GM23338 (cell line): ENCODE measurements at regions not wholly inside any gene's neighbourhood (a gene's known extent, or its start where the extent isn't known, plus 50 kb on each side); places are given as distances from the start of the nearest gene placed in this dataset.

Experiments used
- ATAC-seq: fragments of 200-7000 bp; cut with Tn5 transposase; 3 replicates; pipeline ENCODE4 v1.9.1; 2020
- DNase-seq: peaks from one replicate; pipeline ENCODE4 v3.0.0-alpha.2; 2015; ENCODE audit warnings: low spot score
- H2AFZ ChIP-seq: fragments of 200-600 bp; sonication (generic); 2 replicates; pipeline ENCODE4 v1.8.0; 2016; ENCODE audit warnings: antibody characterized with exemption, mild to moderate bottlenecking, moderate library complexity
- H3F3A ChIP-seq: fragments of 200-600 bp; sonication (generic); replicated peaks from 2 replicates; pipeline ENCODE4 v1.8.0; 2017; ENCODE audit warnings: antibody characterized with exemption, mixed run types, low read depth
- H3K27ac ChIP-seq: fragments of 200-600 bp; sonication (generic); 2 replicates; pipeline ENCODE4 v1.6.1; 2016; ENCODE audit warnings: low read depth
- H3K27me3 ChIP-seq: fragments of 200-600 bp; sonication (generic); 2 replicates; pipeline ENCODE4 v1.8.0; 2016; ENCODE audit warnings: mild to moderate bottlenecking, mixed run types, moderate library complexity; ENCODE audit not compliant: insufficient read depth
- H3K36me3 ChIP-seq: fragments of 200-600 bp; sonication (generic); 2 replicates; pipeline ENCODE4 v1.8.0; 2016; ENCODE audit warnings: mild to moderate bottlenecking; ENCODE audit not compliant: insufficient read depth
- H3K4me1 ChIP-seq: fragments of 200-600 bp; sonication (generic); 2 replicates; pipeline ENCODE4 v1.8.0; 2016; ENCODE audit warnings: mild to moderate bottlenecking, moderate library complexity; ENCODE audit not compliant: insufficient read depth
- H3K4me2 ChIP-seq: fragments of 200-600 bp; sonication (generic); 2 replicates; pipeline ENCODE4 v1.7.1; 2017; ENCODE audit warnings: mixed run types
- H3K4me3 ChIP-seq: fragments of 200-600 bp; sonication (generic); 2 replicates; pipeline ENCODE4 v1.6.1; 2016; ENCODE audit warnings: mixed run types
- H3K79me2 ChIP-seq: fragments of 200-600 bp; sonication (generic); replicated peaks from 2 replicates; pipeline ENCODE4 v1.8.0; 2017; ENCODE audit warnings: mild to moderate bottlenecking; ENCODE audit not compliant: insufficient read depth
- H3K9me2 ChIP-seq: fragments of 200-600 bp; sonication (generic); 2 replicates; pipeline ENCODE4 v1.8.0; 2017; ENCODE audit not compliant: insufficient read depth
- H4K20me1 ChIP-seq: fragments of 200-600 bp; sonication (generic); replicated peaks from 2 replicates; pipeline ENCODE4 v1.8.0; 2017; ENCODE audit warnings: mild to moderate bottlenecking; ENCODE audit not compliant: insufficient read depth
- H3K27ac Mint-ChIP-seq: 2 replicates; pipeline ENCODE4 v1.8.0; 2020; ENCODE audit warnings: inconsistent platforms, mild to moderate bottlenecking, moderate library complexity, mixed read lengths
- H3K27me3 Mint-ChIP-seq: 3 replicates; pipeline ENCODE4 v1.8.0; 2022; ENCODE audit warnings: low read depth, mild to moderate bottlenecking, moderate library complexity, mixed read lengths, inconsistent platforms; ENCODE audit not compliant: insufficient read depth, poor library complexity
- H3K36me3 Mint-ChIP-seq: 3 replicates; pipeline ENCODE4 v1.8.0; 2021; ENCODE audit warnings: low read depth, mild to moderate bottlenecking, inconsistent platforms, moderate library complexity, mixed read lengths
- H3K4me1 Mint-ChIP-seq: 3 replicates; pipeline ENCODE4 v1.8.0; 2020; ENCODE audit warnings: mild to moderate bottlenecking, inconsistent platforms, mixed read lengths
- H3K4me3 Mint-ChIP-seq: 3 replicates; pipeline ENCODE4 v1.8.0; 2021; ENCODE audit warnings: moderate library complexity, mild to moderate bottlenecking, inconsistent platforms, mixed read lengths
- H3K9me3 Mint-ChIP-seq: 3 replicates; pipeline ENCODE4 v1.8.0; 2020; ENCODE audit warnings: moderate library complexity, mild to moderate bottlenecking, inconsistent platforms, mixed read lengths
- CREB1 ChIP-seq: fragments of 250-450 bp; sonication (Bioruptor Pico); IDR thresholded peaks from 2 replicates; pipeline ENCODE4 v1.5.0; 2020; ENCODE audit warnings: low read depth, mild to moderate bottlenecking, moderate library complexity
- EZH2 ChIP-seq: fragments of 200-600 bp; sonication (generic); IDR thresholded peaks from one replicate; pipeline ENCODE4 v1.8.0; 2017; ENCODE audit warnings: antibody characterized with exemption, mild to moderate bottlenecking, low read depth; ENCODE audit not compliant: unreplicated experiment
- EZH2phosphoT487 ChIP-seq: fragments of 200-600 bp; sonication (generic); IDR thresholded peaks from one replicate; pipeline ENCODE4 v1.8.1; 2018; ENCODE audit warnings: antibody characterized with exemption; ENCODE audit not compliant: unreplicated experiment
- NANOG ChIP-seq: IDR thresholded peaks from 2 replicates; pipeline ENCODE4 v1.6.1; 2016; ENCODE audit warnings: antibody characterized with exemption, borderline replicate concordance
- POLR2AphosphoS5 ChIP-seq: IDR thresholded peaks from 2 replicates; pipeline ENCODE4 v1.6.1; 2016; ENCODE audit warnings: antibody characterized with exemption, low read depth
- STAT1 ChIP-seq: IDR thresholded peaks from one replicate; pipeline ENCODE4 v1.6.1; 2016; ENCODE audit warnings: antibody characterized with exemption; ENCODE audit not compliant: unreplicated experiment
- ZNF114 ChIP-seq: fragments of 250-450 bp; sonication (Bioruptor Pico); IDR thresholded peaks from 2 replicates; pipeline ENCODE4 v1.5.0; 2020; ENCODE audit warnings: mild to moderate bottlenecking, moderate library complexity
- TF ChIP-seq, protein P1 (sequence below): IDR thresholded peaks from 2 replicates; pipeline ENCODE4 v1.6.1; 2016; ENCODE audit warnings: antibody characterized with exemption
- TF ChIP-seq, protein P2 (sequence below): fragments of 250-450 bp; sonication (Bioruptor Pico); IDR thresholded peaks from 2 replicates; pipeline ENCODE4 v1.5.0; 2020; ENCODE audit warnings: mild to moderate bottlenecking, moderate library complexity
- TF ChIP-seq, protein P3 (sequence below): IDR thresholded peaks from one replicate; pipeline ENCODE4 v1.6.1; 2018; ENCODE audit warnings: antibody characterized with exemption; ENCODE audit not compliant: unreplicated experiment

DNA sequence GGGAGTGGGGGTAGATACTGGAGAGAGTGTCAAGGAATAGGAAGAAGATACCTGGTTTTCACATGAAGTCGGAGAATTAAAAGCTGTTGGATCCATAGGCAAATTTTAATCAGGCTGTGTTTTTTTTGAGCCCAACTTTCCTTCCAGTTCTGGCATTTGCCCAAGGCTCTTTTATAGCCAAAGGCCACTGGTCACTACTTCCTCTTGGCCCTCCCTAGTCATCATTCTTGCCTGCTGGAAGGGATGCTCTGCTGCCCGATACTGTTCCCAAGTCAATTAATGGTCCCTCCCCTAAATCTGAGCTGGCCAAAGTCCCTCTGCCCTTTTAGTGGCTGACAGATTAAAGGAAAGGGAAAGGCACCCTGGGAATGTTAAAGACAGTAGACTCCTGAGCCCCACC, 102.8 kb upstream of the ZNF648 start:
- ATAC-seq = no peak
- Histone ChIP-seq H3K79me2 (no peaks in the 10 kb centered on the region), H3K27me3 (no peaks in the 10 kb centered on the region), H4K20me1 (no peaks in the 10 kb centered on the region), H2AFZ (no peak overlapping the region), H3K9me2 (0 out of 2 replicates have a peak, but pooled peaks cover 6% of the 10 kb centered on the region), H3K4me3 (no peak overlapping the region), H3K36me3 (no peaks in the 10 kb centered on the region), H3F3A (no peaks in the 10 kb centered on the region), H3K27ac (no peak overlapping the region), H3K4me1 (no peaks in the 10 kb centered on the region), H3K4me2 (no peak overlapping the region)
- Mint-ChIP-seq H3K27ac (no peak overlapping the region), H3K4me3 (no peak overlapping the region), H3K4me1 (peaks cover 4% of the 10 kb centered on the region; the same call in 2 of the 3 replicates), H3K36me3 (no peaks in the 10 kb centered on the region; the same call in 2 of the 3 replicates), H3K27me3 (peaks cover 2% of the 10 kb centered on the region), H3K9me3 (no peaks in the 10 kb centered on the region; the same call in 2 of the 3 replicates)
- TF ChIP-seq ZNF114 (CRISPR knock-in tag) = no peak
- DNase-seq = no peak

DNA sequence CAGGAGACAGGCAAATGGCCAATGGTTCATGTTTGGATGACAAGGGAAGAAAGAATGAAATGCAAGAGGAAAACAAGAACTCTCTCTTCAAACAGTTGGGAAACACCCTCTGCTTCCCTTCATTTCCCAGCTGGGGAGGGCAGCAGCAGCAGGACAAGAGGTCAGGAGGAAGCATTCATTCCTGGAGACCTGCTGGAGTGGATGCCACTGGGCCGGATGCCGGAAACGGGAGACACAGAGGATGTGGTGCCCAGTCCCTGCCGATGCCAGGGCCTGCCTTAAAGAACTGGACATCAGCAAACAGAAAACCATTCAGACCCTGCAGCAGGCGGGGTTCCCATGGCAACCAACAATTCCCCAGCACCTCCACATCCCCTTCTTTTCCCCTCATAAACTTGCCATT, 102.3 kb upstream of the ZNF648 start:
- H3K27ac Mint-ChIP-seq = no peak overlapping the region
- DNase-seq (no peak), ATAC-seq (no peak)
- no peaks in the 10 kb centered on the region; the same call in 2 of the 3 replicates for H3K9me3 Mint-ChIP-seq
- H3K4me3 ChIP-seq = no peak overlapping the region
- H3K79me2 ChIP-seq = no peaks in the 10 kb centered on the region
- no peaks in the 10 kb centered on the region for H4K20me1 ChIP-seq
- H3K4me1 Mint-ChIP-seq = no peaks in the 10 kb centered on the region; the same call in 2 of the 3 replicates
- no peak overlapping the region for H3K27ac ChIP-seq
- H3K27me3 Mint-ChIP-seq = peaks cover 2% of the 10 kb centered on the region
- no peaks in the 10 kb centered on the region for H3F3A ChIP-seq
- H2AFZ ChIP-seq = no peak overlapping the region
- H3K4me1 ChIP-seq = no peaks in the 10 kb centered on the region
- H3K27me3 ChIP-seq = no peaks in the 10 kb centered on the region
- H3K9me2 ChIP-seq = 0 out of 2 replicates have a peak, but pooled peaks cover 6% of the 10 kb centered on the region
- H3K4me3 Mint-ChIP-seq = no peak overlapping the region
- no peaks in the 10 kb centered on the region; the same call in 2 of the 3 replicates for H3K36me3 Mint-ChIP-seq
- no peak overlapping the region for H3K4me2 ChIP-seq
- H3K36me3 ChIP-seq = no peaks in the 10 kb centered on the region
- TF ChIP-seq, protein P1, sequence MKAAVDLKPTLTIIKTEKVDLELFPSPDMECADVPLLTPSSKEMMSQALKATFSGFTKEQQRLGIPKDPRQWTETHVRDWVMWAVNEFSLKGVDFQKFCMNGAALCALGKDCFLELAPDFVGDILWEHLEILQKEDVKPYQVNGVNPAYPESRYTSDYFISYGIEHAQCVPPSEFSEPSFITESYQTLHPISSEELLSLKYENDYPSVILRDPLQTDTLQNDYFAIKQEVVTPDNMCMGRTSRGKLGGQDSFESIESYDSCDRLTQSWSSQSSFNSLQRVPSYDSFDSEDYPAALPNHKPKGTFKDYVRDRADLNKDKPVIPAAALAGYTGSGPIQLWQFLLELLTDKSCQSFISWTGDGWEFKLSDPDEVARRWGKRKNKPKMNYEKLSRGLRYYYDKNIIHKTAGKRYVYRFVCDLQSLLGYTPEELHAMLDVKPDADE = no peak
- TF ChIP-seq STAT1 (no peak), EZH2 (no peak), EZH2phosphoT487 (no peak), NANOG (no peak), CREB1 (CRISPR knock-in tag) (no peak), POLR2AphosphoS5 (no peak)
- TF ChIP-seq, protein P2, sequence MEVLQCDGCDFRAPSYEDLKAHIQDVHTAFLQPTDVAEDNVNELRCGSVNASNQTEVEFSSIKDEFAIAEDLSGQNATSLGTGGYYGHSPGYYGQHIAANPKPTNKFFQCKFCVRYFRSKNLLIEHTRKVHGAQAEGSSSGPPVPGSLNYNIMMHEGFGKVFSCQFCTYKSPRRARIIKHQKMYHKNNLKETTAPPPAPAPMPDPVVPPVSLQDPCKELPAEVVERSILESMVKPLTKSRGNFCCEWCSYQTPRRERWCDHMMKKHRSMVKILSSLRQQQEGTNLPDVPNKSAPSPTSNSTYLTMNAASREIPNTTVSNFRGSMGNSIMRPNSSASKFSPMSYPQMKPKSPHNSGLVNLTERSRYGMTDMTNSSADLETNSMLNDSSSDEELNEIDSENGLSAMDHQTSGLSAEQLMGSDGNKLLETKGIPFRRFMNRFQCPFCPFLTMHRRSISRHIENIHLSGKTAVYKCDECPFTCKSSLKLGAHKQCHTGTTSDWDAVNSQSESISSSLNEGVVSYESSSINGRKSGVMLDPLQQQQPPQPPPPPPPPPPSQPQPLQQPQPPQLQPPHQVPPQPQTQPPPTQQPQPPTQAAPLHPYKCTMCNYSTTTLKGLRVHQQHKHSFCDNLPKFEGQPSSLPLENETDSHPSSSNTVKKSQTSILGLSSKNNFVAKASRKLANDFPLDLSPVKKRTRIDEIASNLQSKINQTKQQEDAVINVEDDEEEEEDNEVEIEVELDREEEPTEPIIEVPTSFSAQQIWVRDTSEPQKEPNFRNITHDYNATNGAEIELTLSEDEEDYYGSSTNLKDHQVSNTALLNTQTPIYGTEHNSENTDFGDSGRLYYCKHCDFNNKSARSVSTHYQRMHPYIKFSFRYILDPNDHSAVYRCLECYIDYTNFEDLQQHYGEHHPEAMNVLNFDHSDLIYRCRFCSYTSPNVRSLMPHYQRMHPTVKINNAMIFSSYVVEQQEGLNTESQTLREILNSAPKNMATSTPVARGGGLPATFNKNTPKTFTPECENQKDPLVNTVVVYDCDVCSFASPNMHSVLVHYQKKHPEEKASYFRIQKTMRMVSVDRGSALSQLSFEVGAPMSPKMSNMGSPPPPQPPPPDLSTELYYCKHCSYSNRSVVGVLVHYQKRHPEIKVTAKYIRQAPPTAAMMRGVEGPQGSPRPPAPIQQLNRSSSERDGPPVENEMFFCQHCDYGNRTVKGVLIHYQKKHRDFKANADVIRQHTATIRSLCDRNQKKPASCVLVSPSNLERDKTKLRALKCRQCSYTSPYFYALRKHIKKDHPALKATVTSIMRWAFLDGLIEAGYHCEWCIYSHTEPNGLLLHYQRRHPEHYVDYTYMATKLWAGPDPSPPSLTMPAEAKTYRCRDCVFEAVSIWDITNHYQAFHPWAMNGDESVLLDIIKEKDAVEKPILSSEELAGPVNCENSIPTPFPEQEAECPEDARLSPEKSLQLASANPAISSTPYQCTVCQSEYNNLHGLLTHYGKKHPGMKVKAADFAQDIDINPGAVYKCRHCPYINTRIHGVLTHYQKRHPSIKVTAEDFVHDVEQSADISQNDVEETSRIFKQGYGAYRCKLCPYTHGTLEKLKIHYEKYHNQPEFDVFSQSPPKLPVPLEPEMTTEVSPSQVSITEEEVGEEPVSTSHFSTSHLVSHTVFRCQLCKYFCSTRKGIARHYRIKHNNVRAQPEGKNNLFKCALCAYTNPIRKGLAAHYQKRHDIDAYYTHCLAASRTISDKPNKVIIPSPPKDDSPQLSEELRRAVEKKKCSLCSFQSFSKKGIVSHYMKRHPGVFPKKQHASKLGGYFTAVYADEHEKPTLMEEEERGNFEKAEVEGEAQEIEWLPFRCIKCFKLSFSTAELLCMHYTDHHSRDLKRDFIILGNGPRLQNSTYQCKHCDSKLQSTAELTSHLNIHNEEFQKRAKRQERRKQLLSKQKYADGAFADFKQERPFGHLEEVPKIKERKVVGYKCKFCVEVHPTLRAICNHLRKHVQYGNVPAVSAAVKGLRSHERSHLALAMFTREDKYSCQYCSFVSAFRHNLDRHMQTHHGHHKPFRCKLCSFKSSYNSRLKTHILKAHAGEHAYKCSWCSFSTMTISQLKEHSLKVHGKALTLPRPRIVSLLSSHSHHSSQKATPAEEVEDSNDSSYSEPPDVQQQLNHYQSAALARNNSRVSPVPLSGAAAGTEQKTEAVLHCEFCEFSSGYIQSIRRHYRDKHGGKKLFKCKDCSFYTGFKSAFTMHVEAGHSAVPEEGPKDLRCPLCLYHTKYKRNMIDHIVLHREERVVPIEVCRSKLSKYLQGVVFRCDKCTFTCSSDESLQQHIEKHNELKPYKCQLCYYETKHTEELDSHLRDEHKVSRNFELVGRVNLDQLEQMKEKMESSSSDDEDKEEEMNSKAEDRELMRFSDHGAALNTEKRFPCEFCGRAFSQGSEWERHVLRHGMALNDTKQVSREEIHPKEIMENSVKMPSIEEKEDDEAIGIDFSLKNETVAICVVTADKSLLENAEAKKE (CRISPR knock-in tag) = no peak
- TF ChIP-seq, protein P3, sequence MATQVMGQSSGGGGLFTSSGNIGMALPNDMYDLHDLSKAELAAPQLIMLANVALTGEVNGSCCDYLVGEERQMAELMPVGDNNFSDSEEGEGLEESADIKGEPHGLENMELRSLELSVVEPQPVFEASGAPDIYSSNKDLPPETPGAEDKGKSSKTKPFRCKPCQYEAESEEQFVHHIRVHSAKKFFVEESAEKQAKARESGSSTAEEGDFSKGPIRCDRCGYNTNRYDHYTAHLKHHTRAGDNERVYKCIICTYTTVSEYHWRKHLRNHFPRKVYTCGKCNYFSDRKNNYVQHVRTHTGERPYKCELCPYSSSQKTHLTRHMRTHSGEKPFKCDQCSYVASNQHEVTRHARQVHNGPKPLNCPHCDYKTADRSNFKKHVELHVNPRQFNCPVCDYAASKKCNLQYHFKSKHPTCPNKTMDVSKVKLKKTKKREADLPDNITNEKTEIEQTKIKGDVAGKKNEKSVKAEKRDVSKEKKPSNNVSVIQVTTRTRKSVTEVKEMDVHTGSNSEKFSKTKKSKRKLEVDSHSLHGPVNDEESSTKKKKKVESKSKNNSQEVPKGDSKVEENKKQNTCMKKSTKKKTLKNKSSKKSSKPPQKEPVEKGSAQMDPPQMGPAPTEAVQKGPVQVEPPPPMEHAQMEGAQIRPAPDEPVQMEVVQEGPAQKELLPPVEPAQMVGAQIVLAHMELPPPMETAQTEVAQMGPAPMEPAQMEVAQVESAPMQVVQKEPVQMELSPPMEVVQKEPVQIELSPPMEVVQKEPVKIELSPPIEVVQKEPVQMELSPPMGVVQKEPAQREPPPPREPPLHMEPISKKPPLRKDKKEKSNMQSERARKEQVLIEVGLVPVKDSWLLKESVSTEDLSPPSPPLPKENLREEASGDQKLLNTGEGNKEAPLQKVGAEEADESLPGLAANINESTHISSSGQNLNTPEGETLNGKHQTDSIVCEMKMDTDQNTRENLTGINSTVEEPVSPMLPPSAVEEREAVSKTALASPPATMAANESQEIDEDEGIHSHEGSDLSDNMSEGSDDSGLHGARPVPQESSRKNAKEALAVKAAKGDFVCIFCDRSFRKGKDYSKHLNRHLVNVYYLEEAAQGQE = no peak
